ENCODE measurements at regions not wholly inside any gene's neighbourhood (a gene's known extent, or its start where the extent isn't known, plus 50 kb on each side); places are given as distances from the start of the nearest gene placed in this dataset.
A peak's percentile ranks its signal among the peaks of the same experiment; 100 is the strongest.
"Not testable (repeated sequence)": the region's sequence is repeated elsewhere in the genome, so short reads cannot be mapped to it uniquely, and the experiment has no call there.

GRCh38 chr6:150456466-150456865 lies 87.7 kb downstream of the IYD start:
- DNase-seq (ENCODE audit: low read depth): no peak

- no peak for DNase-seq (ENCODE audit: low read depth)
Measured at GRCh38 chr6:150456902-150457643, 88.3 kb downstream of the IYD start.

GRCh38 chr6:150458579-150458978 lies 89.8 kb downstream of the IYD start:
- no peak for DNase-seq (ENCODE audit: low read depth)

GRCh38 chr6:150463852-150464251 lies 95.0 kb downstream of the IYD start:
- no peak for DNase-seq (ENCODE audit: low read depth)

GRCh38 chr6:150464966-150465365 lies 96.2 kb downstream of the IYD start:
- no peak for DNase-seq (ENCODE audit: low read depth)

- no peak for DNase-seq (ENCODE audit: low read depth)
Measured at GRCh38 chr6:150465610-150466009, 96.8 kb downstream of the IYD start.

- no peak for DNase-seq (ENCODE audit: low read depth)
Measured at GRCh38 chr6:150466196-150466595, 97.4 kb downstream of the IYD start.

GRCh38 chr6:150470131-150470530 lies 101.3 kb downstream of the IYD start:
- no peak for DNase-seq (ENCODE audit: low read depth)

GRCh38 chr6:150470960-150471665 lies 102.3 kb downstream of the IYD start:
- DNase-seq (ENCODE audit: low read depth): no peak

GRCh38 chr6:150478656-150479545 lies 110.1 kb downstream of the IYD start:
- DNase-seq (ENCODE audit: low read depth): no peak

GRCh38 chr6:150482883-150483409 lies 114.1 kb downstream of the IYD start:
- no peak for DNase-seq (ENCODE audit: low read depth)

- no peak for DNase-seq (ENCODE audit: low read depth)
Measured at GRCh38 chr6:150485161-150485958, 114.3 kb upstream of the PLEKHG1 start.

GRCh38 chr6:150486048-150486447 lies 113.6 kb upstream of the PLEKHG1 start:
- no peak for DNase-seq (ENCODE audit: low read depth)

- DNase-seq (ENCODE audit: low read depth): no peak
Measured at GRCh38 chr6:150490586-150490985, 109.1 kb upstream of the PLEKHG1 start.

- DNase-seq (ENCODE audit: low read depth): peak; percentile 37
Measured at GRCh38 chr6:150491131-150491810, 108.4 kb upstream of the PLEKHG1 start.

- DNase-seq (ENCODE audit: low read depth): no peak
Measured at GRCh38 chr6:150491811-150492172, 107.9 kb upstream of the PLEKHG1 start.

GRCh38 chr6:150492507-150492906 lies 107.2 kb upstream of the PLEKHG1 start:
- DNase-seq (ENCODE audit: low read depth): no peak

GRCh38 chr6:150492941-150493340 lies 106.7 kb upstream of the PLEKHG1 start:
- peak; percentile 6 for DNase-seq (ENCODE audit: low read depth)

- not testable (repeated sequence) for DNase-seq (ENCODE audit: low read depth)
Measured at GRCh38 chr6:150493552-150493951, 106.1 kb upstream of the PLEKHG1 start.

- no peak for DNase-seq (ENCODE audit: low read depth)
Measured at GRCh38 chr6:150494241-150494640, 105.4 kb upstream of the PLEKHG1 start.

- DNase-seq (ENCODE audit: low read depth): no peak
Measured at GRCh38 chr6:150495126-150495525, 104.6 kb upstream of the PLEKHG1 start.

All from ELR (cell line).